ENCODE measurements at regions not wholly inside any gene's neighbourhood (a gene's known extent, or its start where the extent isn't known, plus 50 kb on each side); places are given as distances from the start of the nearest gene placed in this dataset.

DNA sequence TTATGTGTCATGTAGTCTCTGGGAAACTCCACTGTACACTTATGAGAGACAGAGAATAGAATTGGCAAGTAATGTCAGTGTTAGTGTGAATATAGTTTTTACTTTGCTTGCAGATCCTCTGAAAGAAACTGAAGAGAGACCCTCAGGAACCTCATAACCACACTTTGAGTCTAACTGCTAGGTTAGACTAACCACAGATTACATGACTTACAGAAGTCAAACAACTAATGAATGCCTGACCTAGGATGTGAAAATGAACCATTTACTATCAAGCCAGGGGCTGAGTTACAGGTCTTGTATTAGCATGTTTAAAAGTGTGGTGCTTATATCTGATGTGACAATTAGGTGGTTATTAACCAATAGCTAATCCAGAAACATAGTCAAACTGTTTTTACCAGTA is 280.4 kb upstream of the LRATD1 start:
- POLR2A ChIA-PET = interaction anchor here (0.5 kb wide), 1 partner anchor 1156 kb away, joined by 3 read pairs; no protein-coding TSS in a partner anchor

DNA sequence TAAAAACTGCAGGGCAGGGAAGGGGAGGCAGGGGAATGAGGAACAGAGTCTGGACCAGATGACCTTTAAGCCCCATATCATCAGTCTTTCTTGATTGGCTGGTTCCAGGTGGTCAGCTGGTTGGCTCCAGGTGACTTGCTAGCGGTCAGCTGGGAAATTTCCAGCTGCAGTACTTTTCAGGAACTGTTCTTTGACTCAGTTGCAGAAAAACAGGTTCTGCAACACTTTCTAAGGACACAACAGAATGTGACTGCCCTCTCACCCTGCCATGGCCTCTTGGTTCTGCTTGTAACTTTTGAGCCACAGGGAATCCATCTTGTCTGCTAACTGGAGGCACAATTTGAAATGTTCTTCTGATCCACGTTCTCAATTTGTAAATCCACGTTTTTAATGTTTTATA is 278.3 kb upstream of the LRATD1 start:
- POLR2A ChIA-PET = no interaction called here
- no peak overlapping the region for H2AFZ ChIP-seq (ENCODE audit: low read length)
- no peaks in the 10 kb centered on the region for H4K20me1 ChIP-seq (ENCODE audit: insufficient read depth, low read length)

More for the DNA sequence above, 280.4 kb upstream of the LRATD1 start:
- no peaks in the 10 kb centered on the region for H3K4me1 ChIP-seq (ENCODE audit: insufficient read depth, low read length, poor library complexity, severe bottlenecking)
- intact Hi-C loops (cut with micrococcal nuclease; ENCODE audit: unreplicated experiment) = no loop called here
- H3K36me3 ChIP-seq (ENCODE audit: insufficient read depth, low read length) = no peaks in the 10 kb centered on the region
- H3K27ac ChIP-seq (ENCODE audit: low read depth, low read length, poor library complexity, severe bottlenecking) = no peak overlapping the region
- H3K9me3 ChIP-seq (ENCODE audit: low read length) = no peaks in the 10 kb centered on the region
- H4K20me1 ChIP-seq (ENCODE audit: insufficient read depth, low read length) = no peaks in the 10 kb centered on the region
- no peaks in the 10 kb centered on the region for H3K79me2 ChIP-seq (ENCODE audit: insufficient read depth, low read depth, low read length)
- TF ChIP-seq, protein P1, sequence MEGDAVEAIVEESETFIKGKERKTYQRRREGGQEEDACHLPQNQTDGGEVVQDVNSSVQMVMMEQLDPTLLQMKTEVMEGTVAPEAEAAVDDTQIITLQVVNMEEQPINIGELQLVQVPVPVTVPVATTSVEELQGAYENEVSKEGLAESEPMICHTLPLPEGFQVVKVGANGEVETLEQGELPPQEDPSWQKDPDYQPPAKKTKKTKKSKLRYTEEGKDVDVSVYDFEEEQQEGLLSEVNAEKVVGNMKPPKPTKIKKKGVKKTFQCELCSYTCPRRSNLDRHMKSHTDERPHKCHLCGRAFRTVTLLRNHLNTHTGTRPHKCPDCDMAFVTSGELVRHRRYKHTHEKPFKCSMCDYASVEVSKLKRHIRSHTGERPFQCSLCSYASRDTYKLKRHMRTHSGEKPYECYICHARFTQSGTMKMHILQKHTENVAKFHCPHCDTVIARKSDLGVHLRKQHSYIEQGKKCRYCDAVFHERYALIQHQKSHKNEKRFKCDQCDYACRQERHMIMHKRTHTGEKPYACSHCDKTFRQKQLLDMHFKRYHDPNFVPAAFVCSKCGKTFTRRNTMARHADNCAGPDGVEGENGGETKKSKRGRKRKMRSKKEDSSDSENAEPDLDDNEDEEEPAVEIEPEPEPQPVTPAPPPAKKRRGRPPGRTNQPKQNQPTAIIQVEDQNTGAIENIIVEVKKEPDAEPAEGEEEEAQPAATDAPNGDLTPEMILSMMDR (conservative IDR thresholded peaks at IDR 0.05; ENCODE audit: low read length) = no peak
- no peak for TF ChIP-seq EZH2phosphoT487 (IDR thresholded peaks at IDR 0.05; ENCODE audit: borderline replicate concordance, low read depth, low read length)
- DNase-seq (ENCODE audit: low spot score) = no peak
- no peak overlapping the region for H3K4me3 ChIP-seq (ENCODE audit: low read depth, low read length, poor library complexity, severe bottlenecking)
- CTCF ChIA-PET (ENCODE audit: unreplicated experiment) = no interaction called here
- no peaks in the 10 kb centered on the region for H3K9me2 ChIP-seq (ENCODE audit: insufficient read depth, low read length)
- no peak overlapping the region; the same call in 1 of the 2 replicates for H2AFZ ChIP-seq (ENCODE audit: low read length)
- no TSS peak for BruUV-seq (replicated peaks)
- H3K4me2 ChIP-seq (ENCODE audit: low read length) = no peak overlapping the region

DNA sequence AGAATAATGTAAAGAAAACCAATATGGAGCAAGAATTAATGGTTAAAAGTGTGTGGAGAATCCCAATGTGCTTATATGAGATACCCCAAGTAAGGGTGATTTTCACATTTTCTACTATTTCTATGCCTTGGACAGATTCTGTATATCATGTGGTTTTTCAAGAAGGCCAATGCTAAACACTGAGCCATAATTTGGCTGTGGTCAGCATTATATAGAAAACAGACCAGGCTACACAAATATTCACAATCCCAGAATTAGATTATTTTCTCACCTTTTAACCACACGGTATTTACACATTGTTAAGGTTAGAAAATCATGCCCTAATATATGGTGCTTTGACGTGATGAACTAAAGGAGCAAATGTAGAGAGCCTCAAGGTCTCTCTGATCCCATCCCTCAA is 277.4 kb upstream of the LRATD1 start:
- H3K4me1 ChIP-seq (ENCODE audit: insufficient read depth, low read length, poor library complexity, severe bottlenecking) = no peaks in the 10 kb centered on the region
- TF ChIP-seq, protein P1 (conservative IDR thresholded peaks at IDR 0.05; ENCODE audit: low read length) = no peak
- ChIA-PET CTCF (ENCODE audit: unreplicated experiment) (no interaction called here), POLR2A (no interaction called here)
- no peaks in the 10 kb centered on the region for H3K9me2 ChIP-seq (ENCODE audit: insufficient read depth, low read length)
- no peaks in the 10 kb centered on the region for H3K79me2 ChIP-seq (ENCODE audit: insufficient read depth, low read depth, low read length)
- H3K9me3 ChIP-seq (ENCODE audit: low read length) = no peaks in the 10 kb centered on the region
- H3K4me2 ChIP-seq (ENCODE audit: low read length) = no peak overlapping the region
- no TSS peak for BruUV-seq (replicated peaks)
- no peaks in the 10 kb centered on the region for H3K36me3 ChIP-seq (ENCODE audit: insufficient read depth, low read length)
- intact Hi-C loops (cut with micrococcal nuclease; ENCODE audit: unreplicated experiment) = no loop called here
- H3K27ac ChIP-seq (ENCODE audit: low read depth, low read length, poor library complexity, severe bottlenecking) = no peak overlapping the region
- H2AFZ ChIP-seq (ENCODE audit: low read length) = no peak overlapping the region
- H3K4me3 ChIP-seq (ENCODE audit: low read depth, low read length, poor library complexity, severe bottlenecking) = no peak overlapping the region
- no peaks in the 10 kb centered on the region for H4K20me1 ChIP-seq (ENCODE audit: insufficient read depth, low read length)
- DNase-seq (ENCODE audit: low spot score) = no peak

More for the DNA sequence above, 278.3 kb upstream of the LRATD1 start:
- H3K4me1 ChIP-seq (ENCODE audit: insufficient read depth, low read length, poor library complexity, severe bottlenecking) = no peaks in the 10 kb centered on the region
- intact Hi-C loops (cut with micrococcal nuclease; ENCODE audit: unreplicated experiment) = no loop called here
- CTCF ChIA-PET (ENCODE audit: unreplicated experiment) = no interaction called here
- H3K9me2 ChIP-seq (ENCODE audit: insufficient read depth, low read length) = no peaks in the 10 kb centered on the region
- H3K79me2 ChIP-seq (ENCODE audit: insufficient read depth, low read depth, low read length) = no peaks in the 10 kb centered on the region
- no peaks in the 10 kb centered on the region for H3K9me3 ChIP-seq (ENCODE audit: low read length)
- TF ChIP-seq EZH2phosphoT487 (IDR thresholded peaks at IDR 0.05; ENCODE audit: borderline replicate concordance, low read depth, low read length) = no peak
- TF ChIP-seq, protein P1 (conservative IDR thresholded peaks at IDR 0.05; ENCODE audit: low read length) = no peak
- no peak for DNase-seq (ENCODE audit: low spot score)
- BruUV-seq (replicated peaks) = no TSS peak
- H3K4me3 ChIP-seq (ENCODE audit: low read depth, low read length, poor library complexity, severe bottlenecking) = no peak overlapping the region
- no peak overlapping the region for H3K27ac ChIP-seq (ENCODE audit: low read depth, low read length, poor library complexity, severe bottlenecking)
- H3K4me2 ChIP-seq (ENCODE audit: low read length) = no peak overlapping the region
- H3K36me3 ChIP-seq (ENCODE audit: insufficient read depth, low read length) = no peaks in the 10 kb centered on the region
